Middle frontal gyrus (tissue), 1 donor: ENCODE measurements at regions not wholly inside any gene's neighbourhood (a gene's known extent, or its start where the extent isn't known, plus 50 kb on each side); places are given as distances from the start of the nearest gene placed in this dataset.

Experiments used
- DNase-seq: peaks from one replicate; pipeline ENCODE4 v3.0.0-alpha.2; 2015; ENCODE audit warnings: low spot score; ENCODE audit errors: extremely low spot score

DNA sequence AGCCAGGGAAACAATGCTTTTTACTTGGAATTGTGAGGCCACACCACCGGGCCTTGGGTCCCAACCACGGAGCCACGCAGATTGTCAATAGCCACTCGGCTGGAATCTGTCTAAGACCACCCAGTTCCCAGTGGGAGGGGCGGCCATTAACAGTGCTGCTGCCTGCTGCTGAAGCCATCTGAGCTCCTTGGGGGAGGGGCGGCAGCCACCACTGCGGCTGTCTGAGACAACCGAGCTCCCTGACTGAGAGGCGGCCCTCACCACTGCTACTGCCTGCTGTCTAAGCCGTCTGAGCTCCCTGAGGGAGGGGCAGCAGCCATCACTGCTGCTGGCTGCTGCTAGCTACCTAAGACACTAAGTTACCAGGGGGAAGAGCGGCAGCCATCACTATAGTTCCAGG lies 64.3 kb downstream of the DMRTA2 start:
- DNase-seq, result no peak

DNA sequence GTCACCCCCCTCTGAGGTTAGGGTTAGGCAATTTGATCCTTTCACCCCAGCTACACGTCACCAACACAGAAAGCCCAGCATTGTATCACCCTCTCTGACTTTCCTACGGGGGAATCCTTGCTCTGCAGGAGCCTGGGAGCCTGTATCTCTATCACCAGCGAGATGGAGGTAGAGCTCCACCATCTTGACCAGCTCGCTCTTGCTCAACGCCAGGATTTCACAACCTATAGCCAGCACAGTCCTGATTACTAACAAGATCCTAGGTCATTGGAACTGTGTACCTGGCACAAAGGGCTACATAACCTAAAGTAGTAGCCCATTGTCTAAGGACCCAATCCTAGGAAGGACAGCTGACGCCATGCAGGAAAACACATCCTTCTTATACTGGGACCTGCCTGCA lies 66.1 kb downstream of the DMRTA2 start:
- no peak for DNase-seq

DNA sequence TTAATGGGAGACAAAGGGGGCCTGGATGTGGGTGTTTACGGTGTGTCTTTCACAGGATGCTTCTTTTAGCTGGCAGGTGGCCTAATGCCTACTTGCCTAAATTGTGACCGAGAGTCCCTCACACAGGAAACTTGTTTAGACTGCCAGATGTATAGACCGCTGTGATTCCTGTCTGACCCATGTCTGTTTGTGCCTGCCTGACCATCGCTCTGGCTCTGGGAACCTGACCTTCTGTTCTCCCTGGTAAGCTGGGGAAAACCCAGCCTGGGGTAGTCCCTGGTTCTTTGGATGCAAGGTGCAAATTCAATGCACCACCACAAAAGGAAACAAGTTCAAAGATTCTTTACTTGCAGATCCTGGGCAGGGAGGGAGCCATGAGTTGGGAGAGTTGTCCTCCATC lies 68.4 kb downstream of the DMRTA2 start:
- DNase-seq, result no peak

DNA sequence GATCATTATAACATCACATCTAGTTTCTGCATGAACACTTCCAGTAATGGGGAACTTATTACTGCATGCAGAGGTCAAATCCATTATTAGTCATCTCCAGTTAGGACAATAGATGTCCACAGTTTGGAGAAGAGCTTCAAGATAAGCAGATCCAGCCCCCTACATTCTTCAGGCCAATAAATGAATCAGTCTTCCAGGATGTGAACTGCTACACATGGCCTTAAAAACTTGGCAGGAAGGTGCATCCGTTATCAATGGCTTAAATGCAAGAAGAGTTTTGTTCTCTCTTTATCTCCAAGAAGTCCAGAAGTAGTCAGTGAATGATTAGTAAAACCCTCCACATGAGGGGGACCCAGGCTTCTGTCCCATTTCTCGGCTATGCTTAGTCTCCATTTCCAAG lies 70.8 kb downstream of the DMRTA2 start:
- no peak for DNase-seq

DNA sequence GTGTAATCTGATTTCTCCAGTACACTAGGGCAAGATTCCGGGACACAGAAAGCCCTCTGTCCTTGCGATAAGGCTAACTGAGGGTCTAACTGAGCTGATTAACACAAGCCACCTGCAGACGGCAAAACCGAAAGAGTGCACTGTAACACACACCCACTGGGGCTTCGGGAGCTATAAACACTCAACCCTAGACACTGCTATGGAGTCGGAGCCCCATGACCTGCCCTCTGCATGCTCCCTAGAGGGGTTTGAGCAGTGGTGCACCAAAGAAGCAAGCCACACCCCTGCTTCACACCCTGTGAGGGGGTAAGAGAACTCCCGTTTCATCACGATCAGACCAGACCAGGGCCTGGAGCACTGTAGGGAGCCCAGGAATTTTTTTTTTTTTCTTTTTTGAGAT lies 72.4 kb downstream of the DMRTA2 start:
- no peak for DNase-seq

DNA sequence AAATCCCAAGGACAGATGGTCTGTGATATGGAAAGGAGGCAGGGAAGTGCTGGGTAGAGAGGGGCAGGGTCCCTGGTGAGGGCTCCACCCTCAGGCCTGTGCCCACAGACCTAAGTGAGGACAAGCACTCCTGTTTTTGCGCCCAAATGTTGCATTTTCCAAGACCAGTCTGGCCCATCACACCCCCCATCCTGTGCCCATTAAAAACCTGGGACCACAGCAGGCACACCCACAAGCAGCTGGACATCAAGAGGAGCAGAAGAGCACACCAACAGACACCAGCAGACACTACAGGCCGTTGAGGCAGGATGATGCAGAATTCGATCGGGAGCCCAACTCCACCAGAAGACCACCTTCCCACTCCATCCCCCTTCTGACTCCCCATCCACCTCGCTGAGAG lies 72.8 kb downstream of the DMRTA2 start:
- DNase-seq, result no peak

DNA sequence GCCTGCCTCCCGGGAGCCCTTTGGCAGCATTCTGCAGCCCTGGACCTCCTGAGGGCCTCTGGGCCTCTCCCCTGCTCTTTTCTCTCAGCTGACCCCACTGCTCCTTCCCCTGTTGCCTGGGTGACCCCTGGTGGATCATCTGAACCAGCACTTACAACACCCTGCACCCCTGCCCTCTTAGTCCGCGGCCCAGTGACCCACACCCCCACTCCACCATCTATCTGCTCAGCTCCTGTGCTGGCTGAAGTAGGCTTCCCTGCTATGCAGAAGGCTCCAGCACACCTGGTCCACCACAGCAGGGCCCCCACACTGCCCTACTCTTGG lies 74.0 kb downstream of the DMRTA2 start:
- DNase-seq, result no peak

DNA sequence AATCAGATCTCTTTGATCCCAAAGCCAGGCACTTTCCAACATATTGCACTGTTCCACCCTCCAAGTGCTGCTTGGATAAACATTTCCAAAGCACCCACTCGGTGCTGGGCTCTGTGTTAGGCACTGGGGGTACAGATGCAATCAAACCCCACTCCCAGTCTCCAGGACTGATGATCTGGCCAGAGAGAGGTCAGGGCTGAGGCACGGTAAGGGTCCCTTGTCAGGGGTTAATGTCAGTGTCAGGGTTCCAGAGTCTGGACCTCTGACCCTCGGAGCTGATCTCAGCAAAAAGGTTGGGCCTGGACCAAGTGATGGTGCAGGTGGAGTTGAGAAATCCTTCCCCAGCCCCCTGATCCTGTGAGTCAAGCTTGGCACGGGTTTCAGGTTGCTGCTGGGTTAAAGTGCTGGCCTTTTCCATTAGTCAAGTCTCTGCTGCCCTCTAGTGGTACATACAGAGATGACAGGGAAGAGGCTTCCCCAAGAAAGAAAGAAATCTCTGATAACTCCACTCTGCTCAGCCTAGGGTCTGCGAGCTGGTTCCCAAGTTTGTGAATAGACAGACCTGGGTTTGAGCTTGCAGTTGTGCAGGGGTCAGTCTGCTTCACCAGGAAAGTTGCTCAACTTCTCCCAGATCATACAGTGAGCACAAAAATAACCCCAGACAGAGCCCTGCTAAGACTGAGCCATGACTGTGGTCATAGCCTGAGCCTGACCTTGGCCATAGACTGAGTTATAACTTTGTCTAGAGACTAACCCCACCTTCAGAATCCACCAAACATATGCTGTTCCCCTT lies 74.6 kb downstream of the DMRTA2 start:
- DNase-seq, result peak; percentile 53

DNA sequence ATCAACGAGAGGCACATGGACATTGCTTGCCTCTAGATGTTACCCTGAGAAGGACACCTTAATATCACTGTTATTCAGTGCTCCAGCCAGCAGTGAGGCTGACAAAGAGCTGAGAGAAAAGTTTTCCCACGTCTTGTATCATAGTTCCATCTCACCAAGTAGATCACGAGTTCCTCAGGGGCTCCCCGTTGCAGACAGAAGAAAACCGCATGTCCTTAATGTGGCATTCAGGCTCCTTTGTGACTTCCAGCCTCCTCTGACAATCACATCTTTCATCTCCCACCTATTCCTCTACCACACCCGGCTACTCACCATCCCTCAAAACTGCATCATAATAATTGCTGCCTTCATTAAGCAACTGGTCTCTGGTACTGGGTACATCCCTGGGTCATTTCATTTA lies 75.3 kb downstream of the DMRTA2 start:
- no peak for DNase-seq

DNA sequence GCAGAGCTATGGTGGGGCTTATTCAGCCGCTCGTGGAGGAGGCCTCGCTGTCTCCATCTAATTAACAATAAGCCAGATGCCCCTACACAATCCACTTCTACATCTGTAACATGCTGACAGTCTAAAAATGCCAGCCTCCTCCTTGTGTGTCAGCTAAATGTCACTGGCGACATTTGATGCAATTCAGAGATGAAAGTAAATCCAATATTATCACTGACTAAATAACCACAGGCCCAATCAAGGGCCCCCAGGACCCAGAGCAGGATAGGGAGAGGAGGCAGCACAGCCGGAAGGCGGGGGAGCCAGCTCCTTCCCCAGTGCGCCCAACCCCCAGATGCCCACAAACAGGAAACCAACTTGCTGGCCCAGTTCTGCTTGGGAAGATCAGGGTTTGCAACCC lies 76.6 kb downstream of the DMRTA2 start:
- no peak for DNase-seq

DNA sequence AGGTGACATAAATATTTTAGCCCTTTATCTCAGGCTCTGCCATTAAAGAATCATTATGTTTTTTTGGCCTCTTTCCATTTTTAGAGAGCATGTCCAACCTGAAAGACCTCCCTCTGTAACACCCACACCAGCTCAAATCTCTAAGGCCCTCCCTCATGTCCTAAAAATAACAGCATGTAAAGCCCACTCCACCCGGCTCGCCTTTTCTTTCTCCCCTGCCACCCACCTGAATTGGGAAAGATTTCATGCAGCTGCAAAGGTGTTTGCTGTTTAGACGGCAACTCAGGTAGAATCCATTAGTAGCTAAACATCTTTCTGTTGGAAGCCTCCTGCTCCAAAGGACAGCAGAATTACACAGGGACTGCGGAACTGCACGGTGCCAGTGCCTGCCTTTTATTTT lies 79.9 kb downstream of the DMRTA2 start:
- no peak for DNase-seq

DNA sequence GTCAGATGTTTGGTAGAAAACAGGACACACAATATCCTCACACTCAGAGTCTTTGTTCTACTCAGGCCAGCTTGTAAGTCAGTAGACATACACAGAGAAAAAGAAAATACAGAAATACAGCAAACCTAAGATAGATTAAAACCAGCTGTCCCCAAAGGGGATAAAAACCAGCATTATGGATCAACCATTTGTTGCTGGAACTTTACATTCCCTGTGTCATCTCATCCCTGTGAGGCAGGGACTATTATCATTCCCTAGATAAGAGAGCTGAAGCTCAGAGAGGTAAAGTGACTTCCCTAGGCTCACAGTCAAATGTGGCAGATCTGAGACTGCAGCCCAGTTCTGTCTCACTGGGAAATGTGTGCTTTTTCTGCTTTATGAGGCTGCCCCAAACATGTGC lies 80.7 kb downstream of the DMRTA2 start:
- DNase-seq, result no peak

DNA sequence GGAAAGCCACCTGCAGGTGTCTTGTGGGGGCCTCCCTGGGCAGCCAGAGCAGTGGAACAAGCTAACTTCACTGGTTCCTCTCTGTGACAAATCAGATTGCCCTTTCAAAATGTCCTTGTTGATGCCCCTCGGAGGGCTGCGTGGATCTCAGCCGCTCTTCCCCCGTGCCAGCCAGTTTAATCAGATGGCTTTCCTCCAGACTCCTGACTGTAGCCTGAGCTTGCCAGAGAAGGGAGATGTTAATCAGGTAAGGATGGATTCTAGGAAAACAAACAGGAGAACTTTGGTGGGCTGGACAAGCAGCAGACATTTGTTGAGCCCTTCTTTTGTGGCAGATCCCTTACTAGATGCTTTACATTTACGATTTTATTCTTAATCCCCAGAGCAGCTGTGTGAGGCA lies 88.2 kb downstream of the DMRTA2 start:
- no peak for DNase-seq

DNA sequence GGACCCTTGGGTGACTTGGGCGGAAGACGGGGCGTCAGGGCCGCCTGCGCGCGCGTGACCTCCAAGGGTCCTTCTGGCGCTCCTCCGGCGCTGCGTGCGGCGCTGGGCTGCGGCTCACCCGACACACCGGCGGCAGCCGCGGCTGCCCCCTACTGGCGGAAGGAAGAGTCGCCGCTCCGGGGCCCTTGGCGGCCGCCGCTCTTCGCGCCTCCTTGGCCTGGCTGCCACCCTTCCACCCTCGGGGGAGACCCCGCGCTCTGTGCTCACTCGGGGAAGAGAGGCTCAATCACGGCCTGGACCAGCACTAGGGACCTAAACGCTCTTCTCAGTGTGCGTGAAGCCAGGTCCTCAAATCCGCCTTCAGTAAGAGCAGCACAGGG lies 89.7 kb downstream of the DMRTA2 start:
- no peak for DNase-seq

DNA sequence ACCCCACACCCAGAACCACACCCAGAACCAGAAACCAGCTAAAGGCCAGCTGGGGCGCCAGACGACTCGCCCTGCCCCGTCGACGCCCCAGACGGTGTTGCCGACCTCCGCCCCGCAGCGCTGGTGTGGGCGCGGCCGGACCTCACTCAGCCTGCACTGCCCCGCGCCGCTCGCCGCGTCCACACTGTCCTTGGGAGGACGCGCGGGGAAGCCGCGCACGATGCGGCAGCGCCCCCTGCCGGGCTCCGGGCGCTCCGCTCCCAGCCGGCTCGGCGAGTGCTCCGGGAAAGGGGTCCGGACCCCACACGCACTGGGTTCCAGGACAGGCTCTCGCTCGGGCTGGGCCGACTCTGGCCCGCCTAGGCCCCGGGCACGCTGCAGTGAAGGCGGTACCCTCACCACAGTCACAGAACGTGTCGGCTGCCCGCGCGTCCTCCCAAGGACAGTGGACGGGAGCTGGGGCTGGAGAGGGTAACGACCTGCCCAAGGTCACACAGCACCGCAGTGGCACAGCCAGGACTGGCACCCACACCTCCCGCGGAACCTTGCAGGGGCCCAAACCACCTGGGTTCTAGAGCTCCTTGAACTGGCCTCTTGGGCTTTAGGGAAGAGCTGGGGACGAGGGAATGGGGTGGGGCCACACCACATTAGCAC lies 90.2 kb downstream of the DMRTA2 start:
- peak; percentile 22 for DNase-seq

DNA sequence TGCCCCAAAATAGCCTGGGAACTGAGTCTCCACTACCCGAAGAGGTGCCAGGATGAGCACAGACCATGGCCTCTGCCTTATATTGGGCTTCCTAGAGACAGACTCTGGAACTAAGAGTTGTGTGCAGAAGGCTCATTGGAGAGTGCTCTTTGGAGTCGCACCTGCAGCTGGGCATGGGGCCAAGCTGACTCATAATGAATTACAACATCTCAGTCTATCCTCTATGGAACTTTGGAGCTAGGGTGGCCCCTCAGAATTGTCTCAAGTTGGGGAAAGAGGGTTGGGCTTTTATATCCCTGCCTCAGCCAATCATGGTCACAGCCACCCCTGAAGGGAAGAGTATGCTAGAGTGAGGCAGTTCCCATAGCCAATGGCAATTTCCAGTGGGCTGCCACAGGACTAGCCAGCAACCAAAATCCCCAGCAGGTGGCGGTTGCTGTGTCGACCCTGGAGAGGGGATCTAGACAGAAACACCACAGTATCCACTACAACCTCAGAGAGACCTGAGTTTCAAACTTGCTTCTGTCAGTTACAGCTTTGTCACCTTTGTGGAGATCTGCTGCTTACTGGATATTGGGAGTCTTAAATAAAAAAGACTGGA lies 93.8 kb downstream of the DMRTA2 start:
- no peak for DNase-seq

DNA sequence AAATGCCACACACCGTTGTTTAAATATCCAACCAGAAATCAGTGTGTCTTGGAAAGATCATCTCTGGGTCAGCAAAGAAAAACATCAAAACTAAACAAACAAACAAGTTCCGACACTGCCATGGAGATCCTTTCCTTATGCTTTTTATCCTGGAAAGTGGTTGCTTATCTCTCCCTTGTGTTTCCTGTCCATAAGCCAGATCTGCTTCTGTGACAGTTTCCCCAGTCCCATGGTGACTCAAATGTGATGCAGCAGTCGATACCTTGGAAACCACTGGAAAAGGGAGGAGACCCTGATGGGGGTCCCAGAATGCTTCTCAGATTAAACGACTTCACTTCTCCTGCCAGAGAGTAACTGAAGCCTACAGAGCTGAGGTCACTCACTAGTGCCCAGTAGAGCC lies 94.7 kb downstream of the DMRTA2 start:
- no peak for DNase-seq

DNA sequence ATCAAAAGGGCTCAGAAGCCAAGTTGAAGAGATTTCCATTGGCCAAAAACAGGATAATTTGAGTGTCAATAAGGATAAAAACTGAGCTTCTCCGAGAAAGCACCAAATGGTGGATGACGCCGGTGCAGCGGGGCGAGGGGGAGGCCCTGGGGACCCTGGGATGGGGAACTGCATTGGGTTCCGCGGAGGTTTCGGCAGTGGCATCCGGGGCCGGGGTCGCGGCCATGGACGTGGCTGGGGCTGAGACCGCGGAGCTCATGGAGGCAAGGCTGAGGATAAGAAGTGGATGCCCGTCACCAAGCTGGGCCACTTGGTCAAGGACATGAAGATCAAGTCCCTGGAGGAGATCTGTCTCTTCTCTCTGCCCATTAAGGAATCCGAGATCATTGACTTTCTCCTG lies 97.2 kb downstream of the DMRTA2 start:
- DNase-seq, result no peak

DNA sequence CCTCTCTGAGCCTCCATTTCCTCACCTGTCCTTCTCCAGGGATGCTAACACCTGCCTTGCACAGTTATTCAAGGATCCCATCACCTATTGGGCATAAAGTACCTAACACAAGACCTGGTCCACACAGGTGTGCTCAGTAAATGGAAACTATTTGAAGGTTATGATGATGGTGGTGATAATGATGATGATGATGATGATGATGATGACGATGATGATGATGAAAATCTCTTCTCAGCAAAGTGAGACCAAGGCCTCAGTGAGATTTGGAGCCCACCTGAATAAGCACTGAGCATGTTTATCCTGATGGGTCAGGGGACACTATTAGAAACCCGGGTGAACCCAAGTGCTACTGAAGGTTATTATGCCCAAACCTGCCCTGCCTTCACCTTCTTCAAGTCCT lies 100.7 kb downstream of the DMRTA2 start:
- DNase-seq, result no peak

DNA sequence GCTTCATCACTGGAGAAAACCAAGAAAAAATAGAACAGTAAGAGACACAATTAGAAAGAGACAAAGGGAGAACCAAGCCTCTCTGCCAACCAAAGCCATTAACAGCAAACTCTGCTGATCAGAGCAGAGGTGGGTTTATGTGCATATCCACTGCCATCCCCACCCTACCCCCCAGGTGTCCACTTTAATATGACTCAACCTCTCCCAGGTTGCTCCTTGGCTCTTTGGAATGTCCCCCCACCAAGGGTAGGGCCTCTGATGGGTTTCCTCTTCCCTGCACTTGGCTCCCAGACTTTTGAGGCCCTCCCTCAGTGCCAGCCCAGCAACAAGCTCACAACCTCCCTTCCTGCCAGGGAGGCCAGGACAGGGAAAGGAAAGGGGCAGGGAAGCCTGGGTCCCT lies 104.8 kb downstream of the DMRTA2 start:
- no peak for DNase-seq

DNA sequence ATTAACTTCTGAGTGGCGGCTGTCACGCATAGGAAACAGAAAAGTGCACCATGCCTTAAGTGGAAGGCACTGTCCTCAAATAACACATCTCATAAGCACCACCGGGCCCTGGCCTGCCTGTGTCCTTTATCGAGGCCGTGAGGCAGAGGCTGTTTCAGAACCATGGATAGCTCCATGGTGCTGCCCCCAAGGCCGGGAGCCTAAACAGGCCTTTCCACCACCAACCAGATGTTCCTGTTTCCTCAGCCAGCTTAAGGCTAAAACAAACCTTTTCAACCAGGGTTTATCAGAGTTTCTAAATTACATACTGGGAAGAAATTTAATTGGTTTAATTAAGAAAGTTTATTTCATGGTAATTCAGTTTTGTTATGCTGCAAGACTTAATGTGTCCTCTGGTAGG lies 114.4 kb downstream of the DMRTA2 start:
- no peak for DNase-seq

DNA sequence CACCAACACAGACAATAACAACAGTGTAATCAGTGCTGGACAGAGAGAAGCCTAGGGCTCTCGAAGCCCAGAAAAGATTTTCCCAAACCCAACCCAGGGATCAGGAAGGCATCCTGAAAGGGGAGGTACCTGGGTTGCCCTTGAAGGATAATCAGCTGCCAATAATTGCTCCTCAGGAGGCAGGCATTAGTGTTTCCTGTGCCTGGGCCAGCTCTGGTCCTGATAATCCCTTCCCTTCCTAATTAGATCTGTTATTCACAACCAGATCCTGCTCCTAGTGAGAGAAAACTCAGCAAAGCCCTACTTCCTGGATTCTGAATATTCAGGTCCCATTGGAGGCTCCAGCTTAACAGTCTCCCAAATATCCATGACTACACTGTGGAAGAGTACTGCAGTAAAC lies 117.4 kb downstream of the DMRTA2 start:
- DNase-seq, result no peak

DNA sequence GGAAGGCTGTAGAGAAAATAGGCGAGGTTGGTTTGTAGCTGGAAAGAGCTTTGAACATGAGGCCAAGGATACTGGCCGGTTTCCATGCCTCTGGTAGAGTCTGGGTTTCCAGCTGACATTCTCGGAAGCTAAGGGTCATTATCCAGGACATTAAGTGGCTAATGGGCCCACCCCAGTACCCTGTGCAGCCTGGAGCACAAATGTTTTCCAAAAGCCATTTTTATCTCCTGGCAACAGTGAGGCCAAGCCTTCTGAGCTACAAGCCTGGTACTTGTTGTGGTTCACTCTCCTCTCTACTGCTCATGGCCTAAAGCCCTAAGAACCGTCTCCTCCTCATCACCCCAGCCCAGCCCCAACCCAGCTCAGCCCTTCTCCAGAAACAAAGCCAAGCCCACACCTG lies 122.9 kb downstream of the DMRTA2 start:
- DNase-seq, result no peak
